ENCODE measurements at regions not wholly inside any gene's neighbourhood (a gene's known extent, or its start where the extent isn't known, plus 50 kb on each side); places are given as distances from the start of the nearest gene placed in this dataset.

GRCh38 chr4:10342866-10343265, 114.4 kb downstream of the ZNF518B start:
- no peak for DNase-seq
- Histone ChIP-seq H3K27me3 (replicated peaks in 1 of 7) (peaks cover 0 to 3% (median 0%) of the 10 kb centered on the region in 7 donors), H3K27ac (no peak overlapping the region), H3K4me3 (no peak overlapping the region), H3K4me1 (no peaks in the 10 kb centered on the region), H3K36me3 (no peaks in the 10 kb centered on the region), H3K9me3 (no peaks in the 10 kb centered on the region)
- 75 to 95% (median 91%) methylated on average over 2 of the region's 2 CpGs for WGBS, 5 donors
- TF ChIP-seq POLR2AphosphoS5 (IDR thresholded peaks at IDR 0.05) (no peak), POLR2A (IDR thresholded peaks at IDR 0.05) (no peak)
- TF ChIP-seq, protein P1, sequence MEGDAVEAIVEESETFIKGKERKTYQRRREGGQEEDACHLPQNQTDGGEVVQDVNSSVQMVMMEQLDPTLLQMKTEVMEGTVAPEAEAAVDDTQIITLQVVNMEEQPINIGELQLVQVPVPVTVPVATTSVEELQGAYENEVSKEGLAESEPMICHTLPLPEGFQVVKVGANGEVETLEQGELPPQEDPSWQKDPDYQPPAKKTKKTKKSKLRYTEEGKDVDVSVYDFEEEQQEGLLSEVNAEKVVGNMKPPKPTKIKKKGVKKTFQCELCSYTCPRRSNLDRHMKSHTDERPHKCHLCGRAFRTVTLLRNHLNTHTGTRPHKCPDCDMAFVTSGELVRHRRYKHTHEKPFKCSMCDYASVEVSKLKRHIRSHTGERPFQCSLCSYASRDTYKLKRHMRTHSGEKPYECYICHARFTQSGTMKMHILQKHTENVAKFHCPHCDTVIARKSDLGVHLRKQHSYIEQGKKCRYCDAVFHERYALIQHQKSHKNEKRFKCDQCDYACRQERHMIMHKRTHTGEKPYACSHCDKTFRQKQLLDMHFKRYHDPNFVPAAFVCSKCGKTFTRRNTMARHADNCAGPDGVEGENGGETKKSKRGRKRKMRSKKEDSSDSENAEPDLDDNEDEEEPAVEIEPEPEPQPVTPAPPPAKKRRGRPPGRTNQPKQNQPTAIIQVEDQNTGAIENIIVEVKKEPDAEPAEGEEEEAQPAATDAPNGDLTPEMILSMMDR (IDR thresholded peaks at IDR 0.05 in 8 of 11, conservative IDR thresholded peaks at IDR 0.05 in 3 of 11): no peak
- intact Hi-C loops (cut with DNase I; ENCODE audit: low total_unique reads): no loop called here

DNA sequence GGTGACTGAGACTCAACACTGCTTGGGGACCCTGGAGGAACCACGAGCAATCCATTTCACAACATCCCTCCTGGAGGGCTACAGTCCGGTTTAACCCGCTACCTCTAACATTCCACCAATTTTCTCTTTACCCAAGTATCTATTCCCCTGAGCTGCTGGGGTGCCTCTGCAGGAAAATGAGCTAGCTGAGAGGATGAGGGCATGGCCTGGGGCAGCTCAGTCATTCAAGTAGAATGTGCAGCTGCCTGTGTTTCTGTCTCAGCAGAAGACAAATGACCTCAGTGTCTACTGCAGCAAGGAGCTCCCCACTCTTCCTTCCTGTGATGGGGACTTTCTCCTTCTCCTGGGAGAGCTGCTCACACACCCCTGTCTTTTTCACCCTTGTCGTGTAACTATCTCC, 120.8 kb downstream of the ZNF518B start:
- Histone ChIP-seq H3K4me1 (no peaks in the 10 kb centered on the region), H3K36me3 (no peaks in the 10 kb centered on the region), H3K27me3 (replicated peaks in 1 of 7) (peaks cover 0 to 34% (median 0%) of the 10 kb centered on the region in 7 donors), H3K9me3 (peaks cover 0 to 4% (median 0%) of the 10 kb centered on the region in 8 donors), H3K27ac (no peak overlapping the region), H3K4me3 (no peak overlapping the region)
- intact Hi-C loops (cut with DNase I; ENCODE audit: low total_unique reads): no loop called here
- no peak for DNase-seq
- TF ChIP-seq POLR2A (IDR thresholded peaks at IDR 0.05) (no peak), POLR2AphosphoS5 (IDR thresholded peaks at IDR 0.05) (no peak)
- TF ChIP-seq, protein P1 (IDR thresholded peaks at IDR 0.05 in 8 of 11, conservative IDR thresholded peaks at IDR 0.05 in 3 of 11): no peak
- WGBS, 5 donors: 80 to 89% (median 86%) methylated on average over 4 of the region's 4 CpGs

GRCh38 chr4:10335050-10335449, 122.2 kb downstream of the ZNF518B start:
- no peaks in the 10 kb centered on the region for H3K36me3 ChIP-seq
- no peak overlapping the region for H3K4me3 ChIP-seq
- TF ChIP-seq POLR2AphosphoS5 (IDR thresholded peaks at IDR 0.05) (no peak), POLR2A (IDR thresholded peaks at IDR 0.05) (no peak)
- TF ChIP-seq, protein P1 (IDR thresholded peaks at IDR 0.05 in 8 of 11, conservative IDR thresholded peaks at IDR 0.05 in 3 of 11): no peak
- intact Hi-C loops (cut with DNase I; ENCODE audit: low total_unique reads): no loop called here
- no peak overlapping the region for H3K27ac ChIP-seq
- no peaks in the 10 kb centered on the region for H3K4me1 ChIP-seq
- DNase-seq: no peak
- peaks cover 0 to 34% (median 0%) of the 10 kb centered on the region in 7 donors for H3K27me3 ChIP-seq (replicated peaks in 1 of 7)
- peaks cover 0 to 4% (median 0%) of the 10 kb centered on the region in 8 donors for H3K9me3 ChIP-seq
- 59 to 73% (median 65%) methylated on average over 8 of the region's 8 CpGs for WGBS, 5 donors

GRCh38 chr4:10334506-10335028, 122.7 kb downstream of the ZNF518B start:
- Histone ChIP-seq H3K4me1 (no peaks in the 10 kb centered on the region), H3K4me3 (no peak overlapping the region), H3K27ac (no peak overlapping the region), H3K9me3 (peaks cover 0 to 4% (median 0%) of the 10 kb centered on the region in 8 donors), H3K36me3 (no peaks in the 10 kb centered on the region), H3K27me3 (replicated peaks in 1 of 7) (peaks cover 0 to 34% (median 0%) of the 10 kb centered on the region in 7 donors)
- TF ChIP-seq, protein P1 (IDR thresholded peaks at IDR 0.05 in 8 of 11, conservative IDR thresholded peaks at IDR 0.05 in 3 of 11): no peak
- TF ChIP-seq POLR2AphosphoS5 (IDR thresholded peaks at IDR 0.05) (no peak), POLR2A (IDR thresholded peaks at IDR 0.05) (no peak)
- intact Hi-C loops (cut with DNase I; ENCODE audit: low total_unique reads): no loop called here
- 80 to 95% (median 88%) methylated on average over 3 of the region's 3 CpGs for WGBS, 5 donors
- DNase-seq: no peak

Data from spleen (tissue), 11 donors.